Neuronal stem cell (in vitro differentiated cells): ENCODE measurements at regions not wholly inside any gene's neighbourhood (a gene's known extent, or its start where the extent isn't known, plus 50 kb on each side); places are given as distances from the start of the nearest gene placed in this dataset.

Experiments used
- DNase-seq: peaks from one replicate; pipeline ENCODE4 v3.0.0-alpha.2; 2013; ENCODE audit warnings: low spot score
- H2AFZ ChIP-seq: one replicate; pipeline ENCODE4 v1.6.1; 2013; ENCODE audit warnings: mild to moderate bottlenecking, low read length, inconsistent platforms
- H2AK5ac ChIP-seq: 2 replicates; pipeline ENCODE4 v1.6.1; 2013; ENCODE audit warnings: low read depth, mild to moderate bottlenecking, inconsistent platforms, low read length, moderate library complexity, mixed read lengths
- H2BK120ac ChIP-seq: 2 replicates; pipeline ENCODE4 v1.6.1; 2013; ENCODE audit warnings: low read depth, mild to moderate bottlenecking, inconsistent platforms, low read length, moderate library complexity, mixed read lengths
- H2BK12ac ChIP-seq: one replicate; pipeline ENCODE4 v1.6.1; 2013; ENCODE audit warnings: low read length, inconsistent platforms
- H2BK15ac ChIP-seq: 2 replicates; pipeline ENCODE4 v1.6.1; 2013; ENCODE audit warnings: mild to moderate bottlenecking, low read length, inconsistent platforms, mixed read lengths
- H2BK5ac ChIP-seq: one replicate; pipeline ENCODE4 v1.6.1; 2013; ENCODE audit warnings: inconsistent platforms, mild to moderate bottlenecking, low read length, moderate library complexity
- H3K14ac ChIP-seq: one replicate; pipeline ENCODE4 v1.6.1; 2013; ENCODE audit warnings: low read length, inconsistent platforms
- H3K18ac ChIP-seq: 2 replicates; pipeline ENCODE4 v1.6.1; 2013; ENCODE audit warnings: low read length, inconsistent platforms
- H3K23ac ChIP-seq: 2 replicates; pipeline ENCODE4 v1.6.1; 2013; ENCODE audit warnings: low read depth, mild to moderate bottlenecking, mixed read lengths, low read length, inconsistent platforms; ENCODE audit not compliant: poor library complexity
- H3K27ac ChIP-seq: replicated peaks from 3 replicates; pipeline ENCODE4 v1.5.1; 2013; ENCODE audit warnings: low read length, inconsistent platforms
- H3K27me3 ChIP-seq, 3 experiments: 2 replicates each; pipeline ENCODE4 v1.6.1; 2013; ENCODE audit warnings: low read length in 3 of 3, mild to moderate bottlenecking in 2 of 3, inconsistent platforms in 1 of 3, low read depth in 1 of 3, mixed read lengths in 1 of 3, moderate library complexity in 1 of 3; ENCODE audit not compliant: control insufficient read depth in 3 of 3, insufficient read depth in 3 of 3
- H3K36me3 ChIP-seq, 2 donors: replicated peaks in 1 of 2; 2 replicates each; pipeline ENCODE4 v1.6.1; 2013; ENCODE audit warnings: low read length in 2 of 2; ENCODE audit not compliant: control insufficient read depth in 2 of 2, insufficient read depth in 2 of 2
- H3K4ac ChIP-seq: 2 replicates; pipeline ENCODE4 v1.6.1; 2013; ENCODE audit warnings: inconsistent platforms, mild to moderate bottlenecking, low read length, moderate library complexity
- H3K4me1 ChIP-seq, 2 donors: 1 replicate in 1 of 2; 2 replicates in 1 of 2; pipeline ENCODE4 v1.6.1; 2013; ENCODE audit warnings: low read length in 2 of 2, low read depth in 1 of 2; ENCODE audit not compliant: control insufficient read depth in 2 of 2, insufficient read depth in 1 of 2
- H3K4me2 ChIP-seq: one replicate; pipeline ENCODE4 v1.6.1; 2013; ENCODE audit warnings: mild to moderate bottlenecking, low read length, inconsistent platforms; ENCODE audit not compliant: insufficient read depth, poor library complexity, severe bottlenecking
- H3K4me3 ChIP-seq, 2 donors: 2 replicates each; pipeline ENCODE4 v1.5.1; 2013; ENCODE audit warnings: low read length in 2 of 2, mild to moderate bottlenecking in 2 of 2, inconsistent platforms in 1 of 2, moderate library complexity in 1 of 2
- H3K79me1 ChIP-seq: one replicate; pipeline ENCODE4 v1.6.1; 2013; ENCODE audit warnings: low read depth, mild to moderate bottlenecking, inconsistent platforms, low read length, moderate library complexity
- H3K9ac ChIP-seq: one replicate; pipeline ENCODE4 v1.6.1; 2013; ENCODE audit warnings: mild to moderate bottlenecking, low read depth, low read length, inconsistent platforms; ENCODE audit not compliant: poor library complexity
- H3K9me3 ChIP-seq, 2 donors: replicated peaks in 1 of 2; 2 replicates each; pipeline versions ENCODE3 to v1.6.1; 2013; ENCODE audit warnings: low read length in 2 of 2, mild to moderate bottlenecking in 2 of 2, inconsistent platforms in 1 of 2, low read depth in 1 of 2, mixed read lengths in 1 of 2, moderate library complexity in 1 of 2; ENCODE audit not compliant: control insufficient read depth in 2 of 2, insufficient read depth in 1 of 2
- H4K8ac ChIP-seq: one replicate; pipeline ENCODE4 v1.6.1; 2013; ENCODE audit warnings: low read depth, mild to moderate bottlenecking, inconsistent platforms, low read length, moderate library complexity
- H4K91ac ChIP-seq: one replicate; pipeline ENCODE4 v1.6.1; 2013; ENCODE audit warnings: low read length, low read depth, mild to moderate bottlenecking, inconsistent platforms; ENCODE audit not compliant: poor library complexity
- WGBS, 2 donors: extraction: QIAGEN DNeasy Blood & Tissue Kit; methylation state at CpG; one replicate each; pipeline ENCODE4 v1.1.7; 2013; ENCODE audit warnings: missing lambda C conversion rate in 2 of 2, mixed read lengths in 1 of 2; ENCODE audit not compliant: insufficient read length in 2 of 2, insufficient replicate concordance in 1 of 2; ENCODE audit errors: extremely low coverage in 2 of 2; 5-methylcytosine and 5-hydroxymethylcytosine counted together

DNA sequence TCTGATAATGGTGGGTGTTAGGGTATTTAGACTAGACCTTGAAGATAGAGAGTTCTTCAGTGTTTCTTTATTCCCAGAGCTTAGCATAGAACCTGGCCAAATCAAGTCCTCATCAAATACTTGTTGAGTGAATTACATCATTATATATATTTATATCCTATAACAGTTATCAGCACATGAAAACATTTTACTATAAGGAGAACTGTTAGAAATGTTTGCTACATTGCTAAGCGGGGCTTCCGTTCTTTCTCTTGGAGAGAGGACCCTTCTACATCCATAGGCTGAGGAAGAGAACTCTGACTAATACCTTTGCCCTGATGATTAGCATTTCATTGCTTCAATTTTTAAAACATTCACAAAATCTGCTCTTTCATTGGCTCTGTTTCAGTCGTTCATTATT is 66.5 kb upstream of the NBL1 start:
- Histone ChIP-seq H2AK5ac (no peak overlapping the region), H3K36me3 (no peaks in the 10 kb centered on the region), H2AFZ (no peak overlapping the region), H3K79me1 (no peaks in the 10 kb centered on the region), H3K27me3 (peaks cover 0 to 5% (median 0%) of the 10 kb centered on the region in 3 experiments), H3K4me2 (no peak overlapping the region), H3K4me3 (no peak overlapping the region), H4K91ac (no peak overlapping the region), H4K8ac (no peak overlapping the region), H3K14ac (no peak overlapping the region), H3K18ac (no peak overlapping the region), H2BK12ac (no peak overlapping the region), H3K23ac (no peak overlapping the region), H2BK5ac (no peak overlapping the region), H3K4me1 (no peaks in the 10 kb centered on the region), H3K27ac (no peak overlapping the region), H3K9me3 (no peaks in the 10 kb centered on the region), H2BK15ac (no peak overlapping the region), H3K4ac (no peak overlapping the region), H2BK120ac (no peak overlapping the region), H3K9ac (no peak overlapping the region)
- WGBS, 2 donors, result no CpG with 5 or more reads among the region's 3 CpGs
- DNase-seq, result no peak

DNA sequence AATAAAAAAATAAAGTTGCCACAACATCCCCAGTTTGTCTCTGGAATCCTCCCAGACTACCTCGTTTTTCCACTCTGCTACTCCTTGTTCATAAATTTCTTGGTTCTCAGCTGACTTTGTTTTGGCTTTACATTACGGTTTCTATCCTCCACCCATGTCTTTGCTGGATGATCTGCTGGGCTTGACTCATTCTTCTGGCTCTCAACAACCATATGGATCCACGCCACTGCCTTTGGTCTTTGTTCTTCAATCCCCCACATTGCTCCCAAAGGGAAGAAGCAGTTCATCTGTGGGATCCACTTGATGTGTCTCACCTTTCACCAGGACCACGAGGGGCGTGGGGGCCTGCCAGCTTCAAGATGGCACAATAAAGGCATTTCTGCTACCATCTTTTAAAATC is 67.1 kb upstream of the NBL1 start:
- Histone ChIP-seq H2BK5ac (no peak overlapping the region), H3K14ac (no peak overlapping the region), H3K27me3 (peaks cover 0 to 5% (median 0%) of the 10 kb centered on the region in 3 experiments), H3K23ac (no peak overlapping the region), H3K4me2 (no peak overlapping the region), H2AFZ (no peak overlapping the region), H2BK12ac (no peak overlapping the region), H3K9ac (no peak overlapping the region), H3K36me3 (no peaks in the 10 kb centered on the region), H2BK15ac (no peak overlapping the region), H3K27ac (no peak overlapping the region), H3K4me3 (no peak overlapping the region), H3K9me3 (no peaks in the 10 kb centered on the region), H2AK5ac (no peak overlapping the region), H3K4ac (no peak overlapping the region), H3K79me1 (no peaks in the 10 kb centered on the region), H3K18ac (no peak overlapping the region), H4K91ac (no peak overlapping the region), H2BK120ac (no peak overlapping the region), H4K8ac (no peak overlapping the region), H3K4me1 (no peaks in the 10 kb centered on the region)
- no peak for DNase-seq
- WGBS, 2 donors, result no CpG with 5 or more reads among the region's 5 CpGs

- Histone ChIP-seq H3K4me1 (no peaks in the 10 kb centered on the region), H4K8ac (no peak overlapping the region), H3K18ac (no peak overlapping the region), H3K79me1 (no peaks in the 10 kb centered on the region), H3K27me3 (no peaks in the 10 kb centered on the region), H3K36me3 (no peaks in the 10 kb centered on the region), H3K14ac (no peak overlapping the region), H3K23ac (no peak overlapping the region), H2AK5ac (no peak overlapping the region), H3K27ac (no peak overlapping the region), H3K9ac (no peak overlapping the region), H2BK5ac (no peak overlapping the region), H3K4me2 (no peak overlapping the region), H2AFZ (no peak overlapping the region), H3K4ac (no peak overlapping the region), H3K4me3 (no peak overlapping the region), H2BK12ac (no peak overlapping the region), H3K9me3 (no peaks in the 10 kb centered on the region), H4K91ac (no peak overlapping the region), H2BK120ac (no peak overlapping the region), H2BK15ac (no peak overlapping the region)
- no peak for DNase-seq
- WGBS, 2 donors, result no CpG with 5 or more reads among the region's 3 CpGs
Observed at GRCh38 chr1:19569786-19570185, 74.3 kb upstream of the NBL1 start.

DNA sequence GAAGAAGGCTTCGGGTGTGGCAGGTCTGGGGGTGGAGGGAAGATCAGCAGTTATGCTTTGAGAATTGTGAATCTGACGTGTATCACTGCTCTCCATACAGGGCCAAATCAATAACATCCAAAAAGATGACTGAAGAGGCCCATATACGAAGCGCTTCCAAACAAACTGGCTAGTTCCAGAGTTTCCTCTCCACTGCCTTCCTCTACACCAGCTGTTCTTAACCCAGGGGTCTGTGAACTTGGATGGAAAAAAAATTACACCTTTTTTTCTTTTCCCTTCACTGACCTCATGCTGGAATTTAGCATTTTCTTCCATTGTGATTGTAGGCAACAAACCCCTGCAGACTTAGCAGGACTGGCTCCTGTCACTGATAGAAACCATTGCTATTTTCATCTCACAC is 77.1 kb upstream of the NBL1 start:
- Histone ChIP-seq H3K36me3 (no peaks in the 10 kb centered on the region), H3K4me3 (no peak overlapping the region), H2AK5ac (no peak overlapping the region), H3K23ac (no peak overlapping the region), H2BK120ac (no peak overlapping the region), H3K27ac (no peak overlapping the region), H3K4me2 (no peak overlapping the region), H2BK12ac (no peak overlapping the region), H3K14ac (no peak overlapping the region), H3K4me1 (no peaks in the 10 kb centered on the region), H2AFZ (no peak overlapping the region), H2BK5ac (no peak overlapping the region), H4K8ac (no peak overlapping the region), H3K18ac (no peak overlapping the region), H3K9me3 (no peaks in the 10 kb centered on the region), H3K27me3 (peaks cover 0 to 8% (median 0%) of the 10 kb centered on the region in 3 experiments), H2BK15ac (no peak overlapping the region), H3K79me1 (no peaks in the 10 kb centered on the region), H4K91ac (no peak overlapping the region), H3K4ac (no peak overlapping the region), H3K9ac (no peak overlapping the region)
- DNase-seq, result no peak
- no CpG with 5 or more reads among the region's 4 CpGs for WGBS, 2 donors
